ENCODE measurements at regions not wholly inside any gene's neighbourhood (a gene's known extent, or its start where the extent isn't known, plus 50 kb on each side); places are given as distances from the start of the nearest gene placed in this dataset.

DNA sequence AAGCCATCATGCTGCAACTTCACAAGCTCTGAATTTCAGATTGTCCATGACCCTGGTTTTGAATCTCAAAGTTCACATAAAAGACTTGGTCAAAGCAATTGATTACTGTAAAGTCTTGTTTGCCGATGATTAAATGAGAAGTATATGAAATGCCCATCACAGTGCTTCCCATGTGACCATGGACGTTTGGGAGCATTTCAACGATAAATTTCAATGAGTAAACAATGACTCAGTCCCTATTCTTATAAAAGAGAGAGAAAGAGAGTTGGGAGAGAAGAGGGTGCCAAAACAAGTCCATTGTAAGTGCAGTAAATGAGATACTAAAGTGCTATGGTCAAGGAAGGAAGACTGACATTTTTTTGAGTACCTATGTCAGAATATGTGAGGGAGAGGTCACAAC is 276.9 kb downstream of the SOX9 start:
- TF ChIP-seq CTCF (IDR thresholded peaks at IDR 0.05), result no peak
- TF ChIP-seq EP300 (IDR thresholded peaks at IDR 0.05), result no peak

Data from ovary (tissue), 3 donors.